ENCODE measurements at regions not wholly inside any gene's neighbourhood (a gene's known extent, or its start where the extent isn't known, plus 50 kb on each side); places are given as distances from the start of the nearest gene placed in this dataset.

DNA sequence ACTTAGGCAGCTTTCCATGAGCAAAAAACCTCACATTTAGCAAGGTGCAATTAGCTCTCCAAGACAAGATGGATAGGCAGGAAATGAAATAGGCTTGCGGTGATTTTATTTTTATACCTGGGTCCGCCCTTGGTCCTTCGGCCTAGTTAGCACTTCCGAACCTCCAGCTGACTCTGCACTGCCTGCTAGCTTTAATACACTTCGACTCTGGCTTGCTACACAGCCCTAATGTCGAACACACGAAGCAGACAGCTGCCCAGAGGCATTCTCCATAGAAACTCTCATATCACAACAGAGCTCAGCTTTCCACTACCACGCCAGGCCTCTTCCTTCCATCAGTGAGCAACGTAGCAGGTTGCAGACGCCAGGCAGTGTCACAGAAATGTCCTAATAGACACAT is 688.0 kb downstream of the VRK1 start:
- H3K9me1 ChIP-seq (replicated peaks; ENCODE audit: control insufficient read depth, extremely low read depth, insufficient read depth, low read length) = no peaks in the 10 kb centered on the region
- dilution Hi-C loops (cut with MboI; ENCODE audit: extremely low pct_ligation_motif_present, low sequenced_read_pairs) = no loop called here
- intact Hi-C loops (cut with micrococcal nuclease) = no loop called here
- no peaks in the 10 kb centered on the region for H3K36me3 ChIP-seq (ENCODE audit: control insufficient read depth in 2 of 2, extremely low read depth in 1 of 2, insufficient read depth in 2 of 2, low read length in 2 of 2)
- no peaks in the 10 kb centered on the region for H3K27me3 ChIP-seq (ENCODE audit: control insufficient read depth in 2 of 2, insufficient read depth in 2 of 2, low read length in 2 of 2)
- no peak overlapping the region for H3K9ac ChIP-seq (replicated peaks; ENCODE audit: extremely low read depth, insufficient read depth, low read length)
- H3K27ac ChIP-seq (ENCODE audit: insufficient read depth, low read depth, low read length) = no peak overlapping the region
- H4K20me1 ChIP-seq (replicated peaks; ENCODE audit: control insufficient read depth, extremely low read depth, insufficient read depth, low read length) = no peaks in the 10 kb centered on the region
- no peak for TF ChIP-seq JUN (IDR thresholded peaks at IDR 0.05; ENCODE audit: borderline replicate concordance, insufficient read depth, insufficient read length, low read depth)
- no peak for TF ChIP-seq POLR2A (IDR thresholded peaks at IDR 0.05; ENCODE audit: low read depth, low read length)
- TF ChIP-seq MYC (IDR thresholded peaks at IDR 0.05; ENCODE audit: low read depth, low read length) = no peak
- no peak for TF ChIP-seq FOS (IDR thresholded peaks at IDR 0.05; ENCODE audit: borderline replicate concordance, insufficient read depth, low read length)
- H3K4me2 ChIP-seq (ENCODE audit: insufficient read depth, low read length) = no peak overlapping the region
- no peaks in the 10 kb centered on the region for H3K4me1 ChIP-seq (ENCODE audit: control insufficient read depth, extremely low read depth, insufficient read depth, low read length)
- H3K9me3 ChIP-seq (replicated peaks; ENCODE audit: control insufficient read depth, insufficient read depth, low read length) = peaks cover 13% of the 10 kb centered on the region
- no TSS peak for BruUV-seq (replicated peaks)
- FAIRE-seq = no peak
- H2AFZ ChIP-seq (ENCODE audit: low read depth, low read length) = no peak overlapping the region
- ChIA-PET POLR2A (no interaction called here), CTCF (no interaction called here)
- DNase-seq (ENCODE audit: low read depth, low spot score) = no peak
- no peak overlapping the region for H3K4me3 ChIP-seq (replicated peaks in 1 of 3; ENCODE audit: insufficient read depth in 1 of 3, low read depth in 1 of 3, low read length in 3 of 3)
- H3K79me2 ChIP-seq (ENCODE audit: control insufficient read depth, insufficient read depth, low read length) = no peaks in the 10 kb centered on the region

DNA sequence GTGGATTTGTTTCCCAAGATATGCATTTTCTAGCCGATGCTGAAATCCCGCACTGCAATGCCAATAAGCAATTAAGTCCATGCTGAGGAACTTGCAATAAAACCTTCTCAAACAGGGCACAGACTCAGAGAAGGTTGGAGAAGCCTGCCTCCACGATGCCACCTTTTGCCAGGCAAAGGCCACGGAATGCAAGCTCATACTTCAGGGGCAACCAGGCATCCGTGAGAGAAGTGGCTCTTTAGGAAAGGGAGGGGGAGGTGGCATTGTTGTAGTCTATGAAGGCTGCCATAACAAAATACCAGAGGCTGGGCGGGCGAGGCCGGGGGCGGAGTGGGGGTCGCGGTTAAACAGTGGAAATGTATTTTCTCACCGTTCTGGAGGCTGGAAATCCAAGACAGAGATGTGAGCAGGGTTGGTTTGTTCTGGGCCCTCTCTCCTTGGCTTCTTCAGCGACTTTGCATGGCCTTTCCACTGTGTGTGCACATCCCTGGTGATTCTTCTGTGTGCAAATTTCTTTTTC is 689.5 kb downstream of the VRK1 start:
- Histone ChIP-seq H3K9me3 (replicated peaks; ENCODE audit: control insufficient read depth, insufficient read depth, low read length) (peaks cover 13% of the 10 kb centered on the region), H3K4me3 (replicated peaks in 1 of 3; ENCODE audit: insufficient read depth in 1 of 3, low read depth in 1 of 3, low read length in 3 of 3) (no peak overlapping the region), H3K9me1 (replicated peaks; ENCODE audit: control insufficient read depth, extremely low read depth, insufficient read depth, low read length) (no peaks in the 10 kb centered on the region), H3K79me2 (ENCODE audit: control insufficient read depth, insufficient read depth, low read length) (no peaks in the 10 kb centered on the region), H3K27ac (ENCODE audit: insufficient read depth, low read depth, low read length) (no peak overlapping the region), H3K4me1 (ENCODE audit: control insufficient read depth, extremely low read depth, insufficient read depth, low read length) (no peaks in the 10 kb centered on the region), H3K27me3 (ENCODE audit: control insufficient read depth in 2 of 2, insufficient read depth in 2 of 2, low read length in 2 of 2) (no peaks in the 10 kb centered on the region), H4K20me1 (replicated peaks; ENCODE audit: control insufficient read depth, extremely low read depth, insufficient read depth, low read length) (no peaks in the 10 kb centered on the region), H3K9ac (replicated peaks; ENCODE audit: extremely low read depth, insufficient read depth, low read length) (no peak overlapping the region), H3K36me3 (ENCODE audit: control insufficient read depth in 2 of 2, extremely low read depth in 1 of 2, insufficient read depth in 2 of 2, low read length in 2 of 2) (no peaks in the 10 kb centered on the region), H2AFZ (ENCODE audit: low read depth, low read length) (no peak overlapping the region), H3K4me2 (ENCODE audit: insufficient read depth, low read length) (no peak overlapping the region)
- BruUV-seq (replicated peaks) = no TSS peak
- ChIA-PET POLR2A (no interaction called here), CTCF (no interaction called here)
- intact Hi-C loops (cut with micrococcal nuclease) (no loop called here), dilution Hi-C loops (cut with MboI; ENCODE audit: extremely low pct_ligation_motif_present, low sequenced_read_pairs) (no loop called here)
- FAIRE-seq = no peak
- no peak for TF ChIP-seq EZH2 (IDR thresholded peaks at IDR 0.05; ENCODE audit: borderline replicate concordance, low read depth, low read length, severe bottlenecking)
- no peak for TF ChIP-seq FOS (IDR thresholded peaks at IDR 0.05; ENCODE audit: borderline replicate concordance, insufficient read depth, low read length)
- TF ChIP-seq MYC (IDR thresholded peaks at IDR 0.05; ENCODE audit: low read depth, low read length) = no peak
- TF ChIP-seq POLR2A (IDR thresholded peaks at IDR 0.05; ENCODE audit: low read depth, low read length) = no peak
- TF ChIP-seq, protein P1, sequence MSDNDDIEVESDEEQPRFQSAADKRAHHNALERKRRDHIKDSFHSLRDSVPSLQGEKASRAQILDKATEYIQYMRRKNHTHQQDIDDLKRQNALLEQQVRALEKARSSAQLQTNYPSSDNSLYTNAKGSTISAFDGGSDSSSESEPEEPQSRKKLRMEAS (IDR thresholded peaks at IDR 0.05; ENCODE audit: insufficient read depth, insufficient read length) = no peak
- TF ChIP-seq, protein P2, sequence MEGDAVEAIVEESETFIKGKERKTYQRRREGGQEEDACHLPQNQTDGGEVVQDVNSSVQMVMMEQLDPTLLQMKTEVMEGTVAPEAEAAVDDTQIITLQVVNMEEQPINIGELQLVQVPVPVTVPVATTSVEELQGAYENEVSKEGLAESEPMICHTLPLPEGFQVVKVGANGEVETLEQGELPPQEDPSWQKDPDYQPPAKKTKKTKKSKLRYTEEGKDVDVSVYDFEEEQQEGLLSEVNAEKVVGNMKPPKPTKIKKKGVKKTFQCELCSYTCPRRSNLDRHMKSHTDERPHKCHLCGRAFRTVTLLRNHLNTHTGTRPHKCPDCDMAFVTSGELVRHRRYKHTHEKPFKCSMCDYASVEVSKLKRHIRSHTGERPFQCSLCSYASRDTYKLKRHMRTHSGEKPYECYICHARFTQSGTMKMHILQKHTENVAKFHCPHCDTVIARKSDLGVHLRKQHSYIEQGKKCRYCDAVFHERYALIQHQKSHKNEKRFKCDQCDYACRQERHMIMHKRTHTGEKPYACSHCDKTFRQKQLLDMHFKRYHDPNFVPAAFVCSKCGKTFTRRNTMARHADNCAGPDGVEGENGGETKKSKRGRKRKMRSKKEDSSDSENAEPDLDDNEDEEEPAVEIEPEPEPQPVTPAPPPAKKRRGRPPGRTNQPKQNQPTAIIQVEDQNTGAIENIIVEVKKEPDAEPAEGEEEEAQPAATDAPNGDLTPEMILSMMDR (IDR thresholded peaks at IDR 0.05; ENCODE audit: extremely low read depth in 1 of 2, insufficient read depth in 1 of 2, low read depth in 1 of 2, low read length in 2 of 2) = no peak
- no peak for TF ChIP-seq POLR2AphosphoS5 (IDR thresholded peaks at IDR 0.05; ENCODE audit: insufficient read depth, low read depth, low read length)
- TF ChIP-seq JUN (IDR thresholded peaks at IDR 0.05; ENCODE audit: borderline replicate concordance, insufficient read depth, insufficient read length, low read depth) = no peak
- no peak for TF ChIP-seq GATA2 (IDR thresholded peaks at IDR 0.05; ENCODE audit: insufficient read depth, insufficient read length, low read depth, low read length)
- DNase-seq (ENCODE audit: low read depth, low spot score) = no peak
